ENCODE measurements at regions not wholly inside any gene's neighbourhood (a gene's known extent, or its start where the extent isn't known, plus 50 kb on each side); places are given as distances from the start of the nearest gene placed in this dataset.

DNA sequence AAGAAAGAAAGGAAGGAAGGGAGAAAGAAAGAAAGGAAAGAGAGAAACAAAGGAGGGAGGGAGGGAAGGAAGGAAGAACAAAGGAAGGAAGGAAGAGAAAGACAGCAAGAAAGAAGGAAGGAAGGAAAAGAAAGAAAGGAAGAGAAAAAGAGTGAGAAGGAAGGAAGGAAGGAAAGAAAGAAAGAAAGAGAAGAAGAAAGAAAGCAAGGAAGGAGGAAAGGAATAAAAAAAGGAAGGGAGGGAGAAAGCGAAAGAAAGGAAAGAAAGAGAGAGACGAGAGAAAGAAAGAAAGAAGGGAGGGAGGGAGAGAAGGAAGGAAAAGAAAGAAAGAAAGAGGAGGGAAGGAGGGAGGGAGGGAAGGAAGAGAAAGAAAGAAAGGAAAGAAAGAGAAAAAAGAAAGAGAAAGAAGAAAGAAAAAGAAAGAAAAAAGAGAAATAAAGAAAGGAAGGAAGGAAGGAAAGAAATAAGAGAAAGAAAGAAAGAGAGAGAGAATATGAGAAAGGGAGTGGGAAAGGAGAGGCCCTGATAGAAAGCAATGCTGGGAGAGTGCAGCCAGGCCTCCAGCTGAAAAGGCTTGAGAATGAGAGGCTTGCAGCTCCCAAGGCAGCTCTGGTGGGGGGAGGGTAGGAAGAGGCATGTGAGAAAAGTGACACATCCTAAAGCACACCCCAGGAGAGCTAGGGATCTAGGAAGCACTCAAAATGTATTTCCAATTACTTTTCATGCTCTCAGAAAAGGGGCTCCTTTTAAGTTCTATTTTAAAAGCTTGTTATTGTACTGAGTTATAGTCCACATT, 134.0 kb upstream of the ZIC3 start:
- ChIA-PET RAD21 (ENCODE audit: unreplicated experiment) (interaction anchor here (0.9 to 1.9 kb wide), 3 partner anchors 494 to 602 kb away, joined by 3 to 8 read pairs (median 7); no protein-coding TSS in a partner anchor), POLR2A (no interaction called here), CTCF (interaction anchor here (0.6 to 2.7 kb wide), 11 partner anchors 9 to 602 kb away, joined by 3 to 13 read pairs (median 4); no protein-coding TSS in a partner anchor), SMC1A (ENCODE audit: uncharacterized antibody, unreplicated experiment) (interaction anchor here (0.6 to 2.3 kb wide), 7 partner anchors 13 to 1301 kb away, joined by 3 to 6 read pairs (median 3); no protein-coding TSS in a partner anchor)
- H3K79me2 ChIP-seq (ENCODE audit: control insufficient read depth, insufficient read depth, low read length) = no peaks in the 10 kb centered on the region
- 22% methylated on average over 2 of the region's 2 CpGs for WGBS (ENCODE audit: insufficient coverage, insufficient replicate concordance, low lambda C conversion rate, missing lambda C conversion rate)
- no peak overlapping the region for H3K4me2 ChIP-seq (ENCODE audit: control insufficient read depth, insufficient read depth)
- DNase-seq (ENCODE audit: low read depth, low spot score) (no peak), ATAC-seq (no peak), FAIRE-seq (no peak)
- H3K4me1 ChIP-seq (ENCODE audit: control insufficient read depth, insufficient read depth, low read length) = no peaks in the 10 kb centered on the region
- BruUV-seq (replicated peaks) = no TSS peak
- H3K27ac ChIP-seq (ENCODE audit: control insufficient read depth, insufficient read depth) = no peak overlapping the region
- H3K4me3 ChIP-seq = no peak overlapping the region
- no peak overlapping the region for H2AFZ ChIP-seq (ENCODE audit: control insufficient read depth, low read depth, low read length)
- intact Hi-C loops (cut with micrococcal nuclease; ENCODE audit: unreplicated experiment) (loop anchor here (2.0 to 5.0 kb wide), 3 partner anchors 19 to 595 kb away; no protein-coding TSS in a partner anchor), in situ Hi-C loops (cut with MboI) (no loop called here)
- no peaks in the 10 kb centered on the region; the same call in 2 of the 3 replicates for H3K9me3 ChIP-seq (replicated peaks; ENCODE audit: control insufficient read depth, insufficient read depth, low read length)
- H3K27me3 ChIP-seq (replicated peaks in 1 of 2; ENCODE audit: control insufficient read depth in 2 of 2, insufficient read depth in 2 of 2, low read length in 1 of 2) = no peaks in the 10 kb centered on the region; a peak in 3 of 4 replicates
- H4K20me1 ChIP-seq (ENCODE audit: control insufficient read depth, insufficient read depth) = no peaks in the 10 kb centered on the region
- no peak for TF ChIP-seq KLF5 (IDR thresholded peaks at IDR 0.05; ENCODE audit: partially characterized antibody)
- TF ChIP-seq RAD21 (IDR thresholded peaks at IDR 0.05; ENCODE audit: insufficient read depth, low read depth, low read length) = no peak
- TF ChIP-seq SMARCA5 (IDR thresholded peaks at IDR 0.05) = no peak
- no peak overlapping the region for H3K9ac ChIP-seq (ENCODE audit: control insufficient read depth, insufficient read depth, low read length)
- no peaks in the 10 kb centered on the region for H3K36me3 ChIP-seq (ENCODE audit: control insufficient read depth in 2 of 2, insufficient read depth in 2 of 2, low read length in 1 of 2)

DNA sequence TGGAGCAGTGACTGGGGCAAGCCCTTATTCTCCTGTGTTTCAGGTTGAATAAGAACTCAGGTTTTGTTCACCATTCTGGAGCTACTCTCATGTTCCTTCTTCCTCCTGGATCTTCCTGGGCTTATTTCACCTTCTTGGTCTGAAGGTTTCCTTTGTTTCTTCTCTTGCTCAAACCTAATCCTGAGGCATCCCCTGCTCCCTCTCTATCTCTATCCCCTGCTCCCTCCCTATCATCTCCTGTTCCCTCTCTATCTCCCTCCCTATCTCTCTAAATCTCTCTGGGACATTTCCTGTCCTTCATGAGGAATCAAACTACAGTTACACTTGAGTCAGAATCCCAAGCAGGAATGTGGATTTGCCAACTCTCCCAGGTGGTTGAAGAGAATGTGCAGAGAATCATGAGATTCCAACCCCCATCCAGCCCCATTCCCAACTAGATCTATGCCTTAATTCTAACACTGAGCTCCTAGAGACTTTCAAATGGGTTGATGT, 134.9 kb upstream of the ZIC3 start:
- Histone ChIP-seq H3K79me2 (ENCODE audit: control insufficient read depth, insufficient read depth, low read length) (no peaks in the 10 kb centered on the region), H3K9me3 (replicated peaks; ENCODE audit: control insufficient read depth, insufficient read depth, low read length) (no peaks in the 10 kb centered on the region; the same call in 2 of the 3 replicates), H3K27me3 (replicated peaks in 1 of 2; ENCODE audit: control insufficient read depth in 2 of 2, insufficient read depth in 2 of 2, low read length in 1 of 2) (no peaks in the 10 kb centered on the region; a peak in 3 of 4 replicates), H3K36me3 (ENCODE audit: control insufficient read depth in 2 of 2, insufficient read depth in 2 of 2, low read length in 1 of 2) (no peaks in the 10 kb centered on the region), H3K9ac (ENCODE audit: control insufficient read depth, insufficient read depth, low read length) (no peak overlapping the region), H2AFZ (ENCODE audit: control insufficient read depth, low read depth, low read length) (no peak overlapping the region), H3K4me3 (no peak overlapping the region), H3K27ac (ENCODE audit: control insufficient read depth, insufficient read depth) (no peak overlapping the region), H3K4me2 (ENCODE audit: control insufficient read depth, insufficient read depth) (no peak overlapping the region), H4K20me1 (ENCODE audit: control insufficient read depth, insufficient read depth) (no peaks in the 10 kb centered on the region), H3K4me1 (ENCODE audit: control insufficient read depth, insufficient read depth, low read length) (no peaks in the 10 kb centered on the region)
- RAD21 ChIA-PET (ENCODE audit: unreplicated experiment) = no interaction called here
- ATAC-seq = no peak
- FAIRE-seq = no peak
- TF ChIP-seq MEF2B (IDR thresholded peaks at IDR 0.05; ENCODE audit: partially characterized antibody, poor library complexity, severe bottlenecking) (no peak), LARP7 (IDR thresholded peaks at IDR 0.05) (no peak), ZZZ3 (IDR thresholded peaks at IDR 0.05; ENCODE audit: control insufficient read depth, insufficient read length, low read depth) (no peak), FOXM1 (IDR thresholded peaks at IDR 0.05; ENCODE audit: low read depth, low read length) (no peak), STAT1 (conservative IDR thresholded peaks at IDR 0.05) (no peak), ZNF217 (IDR thresholded peaks at IDR 0.05) (no peak), NRF1 (conservative IDR thresholded peaks at IDR 0.05; ENCODE audit: low read depth, low read length) (no peak), MEF2A (IDR thresholded peaks at IDR 0.05; ENCODE audit: insufficient read depth, low read depth, low read length) (no peak)
- TF ChIP-seq, protein P1, sequence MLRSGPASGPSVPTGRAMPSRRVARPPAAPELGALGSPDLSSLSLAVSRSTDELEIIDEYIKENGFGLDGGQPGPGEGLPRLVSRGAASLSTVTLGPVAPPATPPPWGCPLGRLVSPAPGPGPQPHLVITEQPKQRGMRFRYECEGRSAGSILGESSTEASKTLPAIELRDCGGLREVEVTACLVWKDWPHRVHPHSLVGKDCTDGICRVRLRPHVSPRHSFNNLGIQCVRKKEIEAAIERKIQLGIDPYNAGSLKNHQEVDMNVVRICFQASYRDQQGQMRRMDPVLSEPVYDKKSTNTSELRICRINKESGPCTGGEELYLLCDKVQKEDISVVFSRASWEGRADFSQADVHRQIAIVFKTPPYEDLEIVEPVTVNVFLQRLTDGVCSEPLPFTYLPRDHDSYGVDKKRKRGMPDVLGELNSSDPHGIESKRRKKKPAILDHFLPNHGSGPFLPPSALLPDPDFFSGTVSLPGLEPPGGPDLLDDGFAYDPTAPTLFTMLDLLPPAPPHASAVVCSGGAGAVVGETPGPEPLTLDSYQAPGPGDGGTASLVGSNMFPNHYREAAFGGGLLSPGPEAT (IDR thresholded peaks at IDR 0.05; ENCODE audit: low read depth) = no peak
- no TSS peak for BruUV-seq (replicated peaks)
- SMC1A ChIA-PET (ENCODE audit: uncharacterized antibody, unreplicated experiment) = interaction anchor here (0.7 to 1.3 kb wide), 2 partner anchors 150 to 495 kb away, joined by 3 read pairs; no protein-coding TSS in a partner anchor
- in situ Hi-C loops (cut with MboI) = no loop called here
- POLR2A ChIA-PET = no interaction called here
- intact Hi-C loops (cut with micrococcal nuclease; ENCODE audit: unreplicated experiment) = loop anchor here (5.0 kb wide), 1 partner anchor 496 kb away; no protein-coding TSS in a partner anchor
- CTCF ChIA-PET = interaction anchor here (0.7 to 2.7 kb wide), 3 partner anchors 30 to 603 kb away, joined by 3 to 13 read pairs (median 3); no protein-coding TSS in a partner anchor
- DNase-seq (ENCODE audit: low read depth, low spot score) = no peak
